Heart right ventricle (tissue), 16 donors: ENCODE measurements at regions not wholly inside any gene's neighbourhood (a gene's known extent, or its start where the extent isn't known, plus 50 kb on each side); places are given as distances from the start of the nearest gene placed in this dataset.

Source experiments
- ATAC-seq, 8 donors: fragments of 200-7000 bp; cut with Tn5 transposase; one replicate each; pipeline ENCODE4 v1.9.1; 2020; ENCODE audit warnings: mild to moderate bottlenecking in 8 of 8, moderate library complexity in 8 of 8, moderate number of reproducible peaks in 1 of 8
- DNase-seq, 2 donors: peaks; one replicate each; pipeline ENCODE4 v3.0.0-alpha.2; 2020
- H3K27ac ChIP-seq, 10 donors: fragments of 200-600 bp; sonication (generic) in 2 of 10; one replicate each; pipeline versions ENCODE4 v1.5.0 to v1.8.0; 2020 to 2022; ENCODE audit warnings: mild to moderate bottlenecking in 3 of 10
- H3K27me3 ChIP-seq, 7 donors: fragments of 200-600 bp; one replicate each; pipeline ENCODE4 v1.8.0; 2021 to 2022; ENCODE audit warnings: mild to moderate bottlenecking in 2 of 7
- H3K36me3 ChIP-seq, 9 donors: fragments of 200-600 bp; sonication (generic) in 1 of 9; one replicate each; pipeline versions ENCODE4 v1.5.0 to v1.8.0; 2020 to 2022; ENCODE audit warnings: mild to moderate bottlenecking in 2 of 9
- H3K4me1 ChIP-seq, 9 donors: fragments of 200-600 bp; sonication (generic) in 1 of 9; one replicate each; pipeline versions ENCODE4 v1.5.0 to v1.8.0; 2020 to 2022; ENCODE audit warnings: mild to moderate bottlenecking in 4 of 9
- H3K4me3 ChIP-seq, 10 donors: fragments of 200-600 bp; sonication (generic) in 2 of 10; one replicate each; pipeline versions ENCODE4 v1.5.0 to v1.8.0; 2020 to 2022; ENCODE audit warnings: mild to moderate bottlenecking in 7 of 10, moderate library complexity in 2 of 10
- H3K9me3 ChIP-seq, 11 donors: fragments of 200-600 bp in 10 of 11; sonication (generic) in 2 of 11; one replicate each; pipeline versions ENCODE4 v1.5.0 to v1.8.0; 2013 to 2022; ENCODE audit warnings: mild to moderate bottlenecking in 2 of 11, control low read depth in 1 of 11, moderate library complexity in 1 of 11
- CTCF ChIP-seq, 9 donors: fragments of 200-600 bp; sonication (generic) in 2 of 9; IDR thresholded peaks; one replicate each; pipeline versions ENCODE4 v1.5.0 to v1.8.0; 2021 to 2022; ENCODE audit warnings: antibody characterized with exemption in 9 of 9, mild to moderate bottlenecking in 5 of 9, moderate library complexity in 1 of 9
- WGBS, 2 donors: extraction: QIAGEN DNeasy Blood & Tissue Kit; methylation state at CpG; one replicate each; pipeline ENCODE4 v1.1.7; 2013; ENCODE audit warnings: inconsistent platforms in 1 of 2; 5-methylcytosine and 5-hydroxymethylcytosine counted together
- intact Hi-C, 10 donors: fragments of 100-400 bp; cut with DNase I; formaldehyde crosslinking; loops; one replicate each; pipeline versions ENCODE4 v1.11.1 to v1.14.2; 2022
- donor health status: Arrhythmogenic right ventricular cardiomyopathy.
- donor health status: ischemic (EF 13 %, LVEDD 7.1; RV severe dilation, severe dysfunction).
- donor health status: healthy with polysubstance abuse.
- donor health status: DM: no; HTN: yes; CAD: no.
- donor health status: DM: no; HTN: no; CAD: no.
- donor health status: ischemic (EF 25% LVEDD 6.9; RV normal size, moderate dysfunction).
- donor health status: ischemic (EF 25% LVEDD 5.7; RV mildly dilated, moderate dysfunction).
- donor health status: healthy.
- donor health status: DM: yes; HTN: yes; CAD: no.
- donor health status: Ischemic cardiomyopathy.
- donor health status: ischemic (EF 35%, LVEDD 5.7; RV mildly dilated, moderate dysfunction).
- donor health status: nonischemic (EF 11% LVEDD 7.7; RV severe dilation, severe dysfunction).
- donor health status: DM: yes; HTN: yes; CAD: no.
- donor health status: PGD.
- donor health status: ischemic (EF 29% LVEDD 5.4; RV normal size, mild dysfunction).
- donor health status: nonischemic (EF 23%, LVEDD 6.1; RV moderate dilation, normal function).

GRCh38 chr1:78415165-78415564 is 75.6 kb upstream of the PTGFR start:
- intact Hi-C loops: no loop called here
- no peaks in the 10 kb centered on the region for H3K36me3 ChIP-seq
- no peaks in the 10 kb centered on the region for H3K27me3 ChIP-seq
- H3K27ac ChIP-seq: no peak overlapping the region
- DNase-seq (no peak), ATAC-seq (no peak)
- no peaks in the 10 kb centered on the region for H3K4me1 ChIP-seq
- TF ChIP-seq CTCF (IDR thresholded peaks at IDR 0.05): no peak
- H3K4me3 ChIP-seq: no peak overlapping the region
- 77 to 81% methylated on average over 1 of the region's 1 CpG for WGBS, 2 donors
- H3K9me3 ChIP-seq: peaks cover 0 to 26% (median 16%) of the 10 kb centered on the region in 11 donors

GRCh38 chr1:78419309-78419708 is 71.5 kb upstream of the PTGFR start:
- Histone ChIP-seq H3K9me3 (no peaks in the 10 kb centered on the region), H3K27ac (no peak overlapping the region), H3K4me1 (no peaks in the 10 kb centered on the region), H3K4me3 (no peak overlapping the region), H3K36me3 (no peaks in the 10 kb centered on the region), H3K27me3 (no peaks in the 10 kb centered on the region)
- no peak for TF ChIP-seq CTCF (IDR thresholded peaks at IDR 0.05)
- ATAC-seq (no peak), DNase-seq (no peak)
- 70 to 74% methylated on average over 3 of the region's 3 CpGs for WGBS, 2 donors
- intact Hi-C loops: no loop called here

- WGBS, 2 donors: 76% methylated on average over 3 of the region's 3 CpGs
- ATAC-seq: no peak
- Histone ChIP-seq H3K27me3 (no peaks in the 10 kb centered on the region), H3K9me3 (no peaks in the 10 kb centered on the region), H3K4me1 (no peaks in the 10 kb centered on the region), H3K27ac (no peak overlapping the region), H3K36me3 (no peaks in the 10 kb centered on the region), H3K4me3 (no peak overlapping the region)
- intact Hi-C loops: no loop called here
- TF ChIP-seq CTCF (IDR thresholded peaks at IDR 0.05): no peak
- no peak for DNase-seq
Measured at GRCh38 chr1:78420181-78420580, 70.6 kb upstream of the PTGFR start.

- intact Hi-C loops: no loop called here
- TF ChIP-seq CTCF (IDR thresholded peaks at IDR 0.05): no peak
Measured at GRCh38 chr1:78420688-78421087, 70.1 kb upstream of the PTGFR start.

GRCh38 chr1:78424720-78425119 is 66.1 kb upstream of the PTGFR start:
- intact Hi-C loops: no loop called here
- H3K36me3 ChIP-seq: no peaks in the 10 kb centered on the region
- H3K4me3 ChIP-seq: no peak overlapping the region
- no peaks in the 10 kb centered on the region for H3K9me3 ChIP-seq
- DNase-seq (no peak), ATAC-seq (no peak)
- H3K4me1 ChIP-seq: no peaks in the 10 kb centered on the region
- TF ChIP-seq CTCF (IDR thresholded peaks at IDR 0.05): no peak
- no peak overlapping the region for H3K27ac ChIP-seq
- H3K27me3 ChIP-seq: no peaks in the 10 kb centered on the region
- WGBS, 2 donors: 88 to 90% methylated on average over 5 of the region's 5 CpGs

More at GRCh38 chr1:78420688-78421087, 70.1 kb upstream of the PTGFR start:
- Histone ChIP-seq H3K27ac (no peak overlapping the region), H3K4me3 (no peak overlapping the region), H3K9me3 (no peaks in the 10 kb centered on the region), H3K27me3 (no peaks in the 10 kb centered on the region), H3K36me3 (no peaks in the 10 kb centered on the region), H3K4me1 (no peaks in the 10 kb centered on the region)
- ATAC-seq (no peak), DNase-seq (no peak)
